SK-N-SH (cell line): ENCODE measurements at regions not wholly inside any gene's neighbourhood (a gene's known extent, or its start where the extent isn't known, plus 50 kb on each side); places are given as distances from the start of the nearest gene placed in this dataset.

ENCODE experiments used
- CHD2 ChIP-seq: fragments of 150-350 bp; IDR thresholded peaks from 2 replicates; pipeline ENCODE4 v1.6.1; 2018; ENCODE audit warnings: low read length; ENCODE audit not compliant: partially characterized antibody
- CTCF ChIP-seq: fragments of 200-600 bp; sonication (generic); IDR thresholded peaks from 2 replicates; pipeline ENCODE4 v1.6.1; 2017; ENCODE audit warnings: antibody characterized with exemption, mild to moderate bottlenecking, moderate library complexity
- FOXJ3 ChIP-seq: sonication (generic); formaldehyde crosslinking; IDR thresholded peaks from 2 replicates; pipeline ENCODE4 v1.5.1; 2020; ENCODE audit warnings: mild to moderate bottlenecking, missing genetic modification reagents
- MAX ChIP-seq: IDR thresholded peaks from 2 replicates; pipeline ENCODE4 v1.4.0; 2012; ENCODE audit warnings: low read depth
- MEF2A ChIP-seq: IDR thresholded peaks from 2 replicates; pipeline ENCODE4 v1.4.0; 2012; ENCODE audit warnings: low read depth, borderline replicate concordance
- TCF12 ChIP-seq: IDR thresholded peaks from 2 replicates; pipeline ENCODE4 v1.4.0; 2012

- TF ChIP-seq CHD2 (no peak), FOXJ3 (CRISPR knock-in tag) (no peak), CTCF (no peak), MAX (no peak), MEF2A (no peak), TCF12 (no peak)
Observed at GRCh38 chrX:109831326-109831985, 98.4 kb upstream of the ACSL4 start.
